HEK293 (cell line): ENCODE measurements at regions not wholly inside any gene's neighbourhood (a gene's known extent, or its start where the extent isn't known, plus 50 kb on each side); places are given as distances from the start of the nearest gene placed in this dataset.
A peak's percentile ranks its signal among the peaks of the same experiment; 100 is the strongest.

Experiments used
- CTCF ChIA-PET: fragments of 350-600 bp; formaldehyde crosslinking; extraction: SDS; loops from one replicate; lab custom pipeline; 2021; ENCODE audit warnings: antibody characterized with exemption; lab: Yijun Ruan, JAX
- POLR2A ChIA-PET: fragments of 300-600 bp; formaldehyde crosslinking; extraction: SDS; loops from one replicate; lab custom pipeline; 2020; ENCODE audit warnings: antibody characterized with exemption, inconsistent platforms; lab: Yijun Ruan, JAX
- H3K27ac ChIP-seq: fragments of 200-500 bp; sonication (Bioruptor generic); 2 replicates; pipeline ENCODE4 v1.5.1; 2014; ENCODE audit warnings: low read depth, low read length, control low read depth, inconsistent platforms; ENCODE audit errors: extremely low read depth
- H3K36me3 ChIP-seq, 2 experiments: fragments of 200-500 bp in 1 of 2; sonication (Bioruptor generic) in 1 of 2; 1 replicate in 1 of 2; 2 replicates in 1 of 2; pipeline ENCODE4 v1.5.1; 2014 to 2017; ENCODE audit warnings: inconsistent platforms in 2 of 2, low read length in 2 of 2; ENCODE audit not compliant: control insufficient read depth in 2 of 2, insufficient read depth in 1 of 2
- H3K4me1 ChIP-seq: fragments of 200-500 bp; sonication (Bioruptor generic); 2 replicates; pipeline ENCODE4 v1.5.1; 2014; ENCODE audit warnings: mild to moderate bottlenecking, low read length, inconsistent platforms; ENCODE audit not compliant: control insufficient read depth, insufficient read depth
- H3K4me3 ChIP-seq: 2 replicates; pipeline ENCODE4 v1.5.1; 2011; ENCODE audit warnings: low read depth, mild to moderate bottlenecking, control low read depth, low read length, moderate library complexity
- H3K9me3 ChIP-seq: fragments of 200-500 bp; sonication (Bioruptor generic); 2 replicates; pipeline ENCODE4 v1.5.1; 2014; ENCODE audit warnings: low read depth, low read length, inconsistent platforms; ENCODE audit not compliant: control insufficient read depth, insufficient read depth
- BCL6B ChIP-seq: fragments of 450-650 bp; formaldehyde crosslinking; IDR thresholded peaks from 2 replicates; pipeline ENCODE4 v1.5.1; 2017; ENCODE audit warnings: missing biosample characterization, missing genetic modification characterization
- CTCF ChIP-seq: fragments of 450-650 bp; formaldehyde crosslinking; IDR thresholded peaks from 2 replicates; pipeline ENCODE4 v1.5.1; 2016; ENCODE audit warnings: missing biosample characterization, missing genetic modification characterization
- KLF1 ChIP-seq: fragments of 450-650 bp; formaldehyde crosslinking; IDR thresholded peaks from 2 replicates; pipeline ENCODE4 v1.5.1; 2016; ENCODE audit warnings: missing biosample characterization, missing genetic modification characterization
- KLF8 ChIP-seq: fragments of 450-650 bp; formaldehyde crosslinking; IDR thresholded peaks from 2 replicates; pipeline ENCODE4 v1.5.1; 2016; ENCODE audit warnings: missing biosample characterization, missing genetic modification characterization
- SCRT1 ChIP-seq: fragments of 450-650 bp; formaldehyde crosslinking; IDR thresholded peaks from 2 replicates; pipeline ENCODE4 v1.5.1; 2016; ENCODE audit warnings: missing biosample characterization, missing genetic modification characterization, borderline replicate concordance
- SETDB1 ChIP-seq: IDR thresholded peaks from one replicate; pipeline ENCODE4 v1.6.1; 2017; ENCODE audit warnings: mild to moderate bottlenecking, low read length, moderate library complexity, mixed read lengths; ENCODE audit not compliant: insufficient read length
- SP2 ChIP-seq: fragments of 450-650 bp; formaldehyde crosslinking; IDR thresholded peaks from 2 replicates; pipeline ENCODE4 v1.5.1; 2016; ENCODE audit warnings: missing biosample characterization, missing genetic modification characterization
- SP7 ChIP-seq: fragments of 450-650 bp; formaldehyde crosslinking; IDR thresholded peaks from 2 replicates; pipeline ENCODE4 v1.5.1; 2016; ENCODE audit warnings: missing biosample characterization, missing genetic modification characterization
- TRIM28 ChIP-seq: IDR thresholded peaks from 2 replicates; pipeline ENCODE4 v1.6.1; 2011; ENCODE audit warnings: low read length, control low read depth, borderline replicate concordance
- YY1 ChIP-seq: fragments of 450-650 bp; formaldehyde crosslinking; IDR thresholded peaks from 2 replicates; pipeline ENCODE4 v1.5.1; 2018; ENCODE audit warnings: missing biosample characterization, missing genetic modification characterization
- ZBTB11 ChIP-seq: fragments of 450-650 bp; formaldehyde crosslinking; conservative IDR thresholded peaks from 2 replicates; pipeline ENCODE4 v1.5.1; 2016; ENCODE audit warnings: low read depth, missing biosample characterization, missing genetic modification characterization
- ZNF10 ChIP-seq: fragments of 450-650 bp; formaldehyde crosslinking; IDR thresholded peaks from 2 replicates; pipeline ENCODE4 v1.5.1; 2017; ENCODE audit warnings: missing biosample characterization, missing genetic modification characterization
- ZNF138 ChIP-seq: fragments of 450-650 bp; formaldehyde crosslinking; IDR thresholded peaks from 2 replicates; pipeline ENCODE4 v1.5.1; 2016; ENCODE audit warnings: missing biosample characterization, missing genetic modification characterization, borderline replicate concordance
- ZNF146 ChIP-seq: fragments of 450-650 bp; formaldehyde crosslinking; IDR thresholded peaks from 2 replicates; pipeline ENCODE4 v1.5.1; 2016; ENCODE audit warnings: missing biosample characterization, missing genetic modification characterization
- ZNF169 ChIP-seq: fragments of 450-650 bp; formaldehyde crosslinking; IDR thresholded peaks from 2 replicates; pipeline ENCODE4 v1.5.1; 2016; ENCODE audit warnings: missing biosample characterization, missing genetic modification characterization
- ZNF404 ChIP-seq: fragments of 450-650 bp; formaldehyde crosslinking; IDR thresholded peaks from 2 replicates; pipeline ENCODE4 v1.5.1; 2017; ENCODE audit warnings: missing biosample characterization, missing genetic modification characterization
- ZNF433 ChIP-seq: fragments of 450-650 bp; formaldehyde crosslinking; IDR thresholded peaks from 2 replicates; pipeline ENCODE4 v1.5.1; 2016; ENCODE audit warnings: missing biosample characterization, missing genetic modification characterization, low read depth
- ZNF473 ChIP-seq: fragments of 450-650 bp; formaldehyde crosslinking; IDR thresholded peaks from 2 replicates; pipeline ENCODE4 v1.5.1; 2017; ENCODE audit warnings: missing biosample characterization, missing genetic modification characterization
- ZNF488 ChIP-seq: fragments of 450-650 bp; formaldehyde crosslinking; IDR thresholded peaks from 2 replicates; pipeline ENCODE4 v1.5.1; 2016; ENCODE audit warnings: missing biosample characterization, missing genetic modification characterization
- ZNF521 ChIP-seq: fragments of 450-650 bp; formaldehyde crosslinking; IDR thresholded peaks from 2 replicates; pipeline ENCODE4 v1.5.1; 2017; ENCODE audit warnings: missing biosample characterization, mild to moderate bottlenecking, missing genetic modification characterization
- ZNF658 ChIP-seq: fragments of 450-650 bp; formaldehyde crosslinking; IDR thresholded peaks from 2 replicates; pipeline ENCODE4; 2016; ENCODE audit warnings: missing biosample characterization, missing genetic modification characterization
- ZNF664 ChIP-seq: fragments of 450-650 bp; formaldehyde crosslinking; IDR thresholded peaks from 2 replicates; pipeline ENCODE4 v1.5.1; 2016; ENCODE audit warnings: missing biosample characterization, missing genetic modification characterization
- ZNF747 ChIP-seq: fragments of 450-650 bp; formaldehyde crosslinking; IDR thresholded peaks from 2 replicates; pipeline ENCODE4 v1.5.1; 2016; ENCODE audit warnings: missing biosample characterization, missing genetic modification characterization
- ZNF776 ChIP-seq: fragments of 450-650 bp; formaldehyde crosslinking; IDR thresholded peaks from 2 replicates; pipeline ENCODE4 v1.5.0; 2017; ENCODE audit warnings: missing biosample characterization, missing genetic modification characterization, borderline replicate concordance
- ZNF791 ChIP-seq: fragments of 450-650 bp; formaldehyde crosslinking; IDR thresholded peaks from 2 replicates; pipeline ENCODE4 v1.5.1; 2016; ENCODE audit warnings: missing biosample characterization, missing genetic modification characterization
- ZNF837 ChIP-seq: fragments of 450-650 bp; formaldehyde crosslinking; IDR thresholded peaks from 2 replicates; pipeline ENCODE4 v1.5.1; 2016; ENCODE audit warnings: missing biosample characterization, missing genetic modification characterization
- ZSCAN4 ChIP-seq: fragments of 450-650 bp; formaldehyde crosslinking; IDR thresholded peaks from 2 replicates; pipeline ENCODE4 v1.5.1; 2017; ENCODE audit warnings: missing biosample characterization, missing genetic modification characterization
- TF ChIP-seq, protein P1 (sequence below): fragments of 450-650 bp; formaldehyde crosslinking; IDR thresholded peaks from 2 replicates; pipeline ENCODE4 v1.5.1; 2016; ENCODE audit warnings: missing biosample characterization, missing genetic modification characterization

DNA sequence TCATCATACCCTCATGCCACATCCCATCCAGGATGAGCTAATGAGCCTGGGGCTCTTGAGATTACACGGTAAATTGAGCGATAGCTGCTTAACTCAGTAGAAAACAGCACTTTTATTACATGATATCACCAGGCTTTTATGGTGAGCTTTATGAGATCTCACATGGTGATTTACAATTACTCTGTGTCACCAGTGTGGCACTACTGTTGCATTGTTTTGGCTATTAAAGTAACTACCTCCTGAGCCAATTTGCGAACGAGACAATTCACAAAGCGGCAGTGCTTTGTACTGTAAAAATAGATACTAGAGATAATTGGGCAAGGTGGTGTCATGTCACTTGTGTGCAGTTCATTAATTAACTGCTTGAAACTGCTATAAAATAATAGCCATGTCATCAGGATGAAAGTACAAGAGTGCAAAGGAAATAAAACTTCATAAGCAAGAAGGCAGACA lies 767.7 kb upstream of the ADGRL2 start:
- ChIA-PET CTCF (no interaction called here), POLR2A (no interaction called here)
- no peaks in the 10 kb centered on the region for H3K9me3 ChIP-seq
- H3K4me3 ChIP-seq = no peak overlapping the region
- peak overlapping the region; percentile 21; the same call in 1 of the 2 replicates for H3K27ac ChIP-seq
- H3K36me3 ChIP-seq = no peaks in the 10 kb centered on the region
- H3K4me1 ChIP-seq = peaks cover 6% of the 10 kb centered on the region; the same call in 1 of the 2 replicates
- TF ChIP-seq ZNF658 (tag by site-specific recombination) = no peak
- no peak for TF ChIP-seq ZNF169 (tag by site-specific recombination)
- peak; percentile 75 for TF ChIP-seq ZNF146 (tag by site-specific recombination)
- TF ChIP-seq, protein P1, sequence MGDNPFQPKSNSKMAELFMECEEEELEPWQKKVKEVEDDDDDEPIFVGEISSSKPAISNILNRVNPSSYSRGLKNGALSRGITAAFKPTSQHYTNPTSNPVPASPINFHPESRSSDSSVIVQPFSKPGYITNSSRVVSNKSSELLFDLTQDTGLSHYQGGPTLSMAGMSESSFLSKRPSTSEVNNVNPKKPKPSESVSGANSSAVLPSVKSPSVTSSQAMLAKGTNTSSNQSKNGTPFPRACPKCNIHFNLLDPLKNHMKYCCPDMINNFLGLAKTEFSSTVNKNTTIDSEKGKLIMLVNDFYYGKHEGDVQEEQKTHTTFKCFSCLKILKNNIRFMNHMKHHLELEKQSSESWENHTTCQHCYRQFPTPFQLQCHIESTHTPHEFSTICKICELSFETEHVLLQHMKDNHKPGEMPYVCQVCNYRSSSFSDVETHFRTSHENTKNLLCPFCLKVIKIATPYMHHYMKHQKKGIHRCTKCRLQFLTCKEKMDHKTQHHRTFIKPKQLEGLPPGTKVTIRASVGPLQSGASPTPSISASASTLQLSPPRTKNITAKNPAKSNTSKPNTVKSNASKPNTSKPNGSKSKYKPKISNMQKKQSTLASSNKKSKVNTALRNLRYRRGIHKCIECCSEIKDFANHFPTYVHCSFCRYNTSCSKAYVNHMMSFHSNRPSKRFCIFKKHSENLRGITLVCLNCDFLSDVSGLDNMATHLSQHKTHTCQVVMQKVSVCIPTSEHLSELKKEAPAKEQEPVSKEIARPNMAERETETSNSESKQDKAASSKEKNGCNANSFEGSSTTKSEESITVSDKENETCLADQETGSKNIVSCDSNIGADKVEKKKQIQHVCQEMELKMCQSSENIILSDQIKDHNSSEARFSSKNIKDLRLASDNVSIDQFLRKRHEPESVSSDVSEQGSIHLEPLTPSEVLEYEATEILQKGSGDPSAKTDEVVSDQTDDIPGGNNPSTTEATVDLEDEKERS = no peak
- TF ChIP-seq ZNF747 (tag by site-specific recombination) = no peak
- peak; percentile 93 for TF ChIP-seq KLF8 (tag by site-specific recombination)
- TF ChIP-seq ZNF404 = no peak
- TF ChIP-seq ZNF473 (tag by site-specific recombination) = no peak
- peak; percentile 98 for TF ChIP-seq SCRT1 (tag by site-specific recombination)
- no peak; the same call in 1 of the 2 replicates for TF ChIP-seq TRIM28
- TF ChIP-seq ZBTB11 (tag by site-specific recombination) = no peak
- peak; percentile 40; the same call in 1 of the 2 replicates for TF ChIP-seq KLF1
- peak; percentile 39 for TF ChIP-seq SETDB1
- peak; percentile 74 for TF ChIP-seq ZSCAN4 (tag by site-specific recombination)
- TF ChIP-seq ZNF776 = no peak
- peak; percentile 99 for TF ChIP-seq SP7 (tag by site-specific recombination)
- TF ChIP-seq ZNF791 (tag by site-specific recombination) = no peak
- TF ChIP-seq ZNF433 = no peak
- TF ChIP-seq BCL6B (tag by site-specific recombination) = no peak; the same call in none of the 2 replicates
- peak; percentile 78 for TF ChIP-seq ZNF664 (tag by site-specific recombination)
- no peak for TF ChIP-seq ZNF837 (tag by site-specific recombination)
- no peak for TF ChIP-seq CTCF (tag by site-specific recombination)
- no peak for TF ChIP-seq ZNF521 (tag by site-specific recombination)
- TF ChIP-seq ZNF138 = no peak
- TF ChIP-seq YY1 (tag by site-specific recombination) = peak; percentile 54; the same call in 1 of the 2 replicates
- peak; percentile 88 for TF ChIP-seq ZNF10 (tag by site-specific recombination)
- peak; percentile 41; the same call in 1 of the 2 replicates for TF ChIP-seq SP2 (tag by site-specific recombination)
- peak; percentile 98 for TF ChIP-seq ZNF488 (tag by site-specific recombination)
